Tibial nerve (tissue), 4 donors: ENCODE measurements at regions not wholly inside any gene's neighbourhood (a gene's known extent, or its start where the extent isn't known, plus 50 kb on each side); places are given as distances from the start of the nearest gene placed in this dataset.
"Not testable (repeated sequence)": the region's sequence is repeated elsewhere in the genome, so short reads cannot be mapped to it uniquely, and the experiment has no call there.

Source experiments
- DNase-seq, 2 donors: peaks; one replicate each; pipeline ENCODE4 v3.0.0-alpha.2; 2019; ENCODE audit warnings: low spot score in 2 of 2
- H3K27ac ChIP-seq, 4 donors: fragments of 200-600 bp; sonication (generic) in 3 of 4; one replicate each; pipeline ENCODE4 v1.5.1; 2017 to 2019; ENCODE audit warnings: mild to moderate bottlenecking in 1 of 4
- H3K27me3 ChIP-seq, 2 donors: fragments of 200-600 bp; sonication (generic) in 1 of 2; one replicate each; pipeline versions ENCODE4 v1.5.1 to v1.6.0; 2017 to 2019
- H3K36me3 ChIP-seq, 3 donors: fragments of 200-600 bp; sonication (generic); one replicate each; pipeline ENCODE4 v1.5.1; 2018 to 2019
- H3K4me1 ChIP-seq, 4 donors: fragments of 200-600 bp; sonication (generic) in 3 of 4; one replicate each; pipeline ENCODE4 v1.5.1; 2017 to 2019
- H3K4me3 ChIP-seq, 4 donors: fragments of 200-600 bp; sonication (generic) in 3 of 4; one replicate each; pipeline ENCODE4 v1.5.1; 2017 to 2019; ENCODE audit warnings: mild to moderate bottlenecking in 1 of 4, moderate library complexity in 1 of 4
- H3K9me3 ChIP-seq, 4 donors: fragments of 200-600 bp; sonication (generic) in 3 of 4; one replicate each; pipeline ENCODE4 v1.5.1; 2017 to 2019
- EP300 ChIP-seq, 2 donors: sonication (generic); formaldehyde crosslinking; IDR thresholded peaks; one replicate each; pipeline ENCODE4 v1.6.1; 2017; ENCODE audit warnings: antibody characterized with exemption in 2 of 2, mild to moderate bottlenecking in 1 of 2
- POLR2A ChIP-seq, 2 donors: fragments of 450-650 bp; IDR thresholded peaks; one replicate each; pipeline ENCODE4 v1.6.1; 2017; ENCODE audit warnings: antibody characterized with exemption in 2 of 2, mild to moderate bottlenecking in 2 of 2, moderate library complexity in 2 of 2
- WGBS, 2 donors: methylation state at CpG; one replicate each; pipeline ENCODE4 v1.1.5; 2018; 5-methylcytosine and 5-hydroxymethylcytosine counted together
- TF ChIP-seq, protein P1 (sequence below), 5 experiments: fragments of 200-600 bp in 3 of 5; fragments of 450-650 bp in 2 of 5; sonication (generic) in 3 of 5; IDR thresholded peaks; one replicate each; pipeline ENCODE4 v1.5.1; 2016 to 2019; ENCODE audit warnings: antibody characterized with exemption in 5 of 5, mild to moderate bottlenecking in 3 of 5, moderate library complexity in 2 of 5

DNA sequence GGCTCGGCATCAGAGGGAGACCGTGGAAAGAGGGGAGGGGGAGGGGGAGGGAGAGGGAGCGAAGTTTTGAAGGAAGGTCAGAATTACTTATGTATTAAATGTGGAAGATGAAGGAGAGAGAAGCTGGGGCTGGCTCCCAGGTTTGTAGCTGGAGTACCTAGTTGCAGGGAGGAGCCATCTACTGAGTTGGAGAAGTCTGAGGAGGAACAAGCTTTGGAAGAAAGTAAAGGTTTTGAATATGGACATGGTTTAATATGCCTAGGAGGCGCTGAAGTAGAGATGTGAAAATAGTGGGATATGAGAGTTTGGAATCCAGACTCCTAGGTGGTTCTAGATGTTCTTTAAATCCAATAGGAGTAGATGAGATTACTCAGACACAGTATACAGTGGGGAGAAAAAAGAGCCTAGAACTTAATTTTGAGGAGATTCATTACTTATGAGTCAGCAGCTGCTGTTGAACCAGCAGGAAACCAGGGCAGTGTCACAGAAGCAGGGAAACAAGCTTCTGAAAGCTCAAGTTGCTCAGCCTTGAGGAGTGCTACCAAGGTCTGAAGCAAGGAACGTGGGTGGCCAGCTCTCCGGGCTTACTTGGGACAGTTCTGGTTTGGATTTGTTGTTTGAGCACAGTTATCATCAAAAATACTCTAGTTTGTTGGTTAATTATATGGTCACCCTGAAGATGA lies 149.3 kb downstream of the UTRN start:
- whole genome bisulfite sequencing, 2 donors = 87 to 94% methylated on average over 6 of the region's 6 CpGs
- no peaks in the 10 kb centered on the region for H3K9me3 ChIP-seq
- DNase-seq = no peak
- no peak overlapping the region for H3K4me3 ChIP-seq
- peaks cover 0 to 64% (median 13%) of the 10 kb centered on the region in 3 donors for H3K36me3 ChIP-seq
- peaks cover 0 to 15% (median 3%) of the 10 kb centered on the region in 4 donors for H3K4me1 ChIP-seq
- H3K27ac ChIP-seq = peak overlapping the region in 1 of 4 donors; percentile 45
- no peaks in the 10 kb centered on the region for H3K27me3 ChIP-seq
- TF ChIP-seq POLR2A (IDR thresholded peaks at IDR 0.05) (no peak), EP300 (IDR thresholded peaks at IDR 0.05) (no peak)
- TF ChIP-seq, protein P1, sequence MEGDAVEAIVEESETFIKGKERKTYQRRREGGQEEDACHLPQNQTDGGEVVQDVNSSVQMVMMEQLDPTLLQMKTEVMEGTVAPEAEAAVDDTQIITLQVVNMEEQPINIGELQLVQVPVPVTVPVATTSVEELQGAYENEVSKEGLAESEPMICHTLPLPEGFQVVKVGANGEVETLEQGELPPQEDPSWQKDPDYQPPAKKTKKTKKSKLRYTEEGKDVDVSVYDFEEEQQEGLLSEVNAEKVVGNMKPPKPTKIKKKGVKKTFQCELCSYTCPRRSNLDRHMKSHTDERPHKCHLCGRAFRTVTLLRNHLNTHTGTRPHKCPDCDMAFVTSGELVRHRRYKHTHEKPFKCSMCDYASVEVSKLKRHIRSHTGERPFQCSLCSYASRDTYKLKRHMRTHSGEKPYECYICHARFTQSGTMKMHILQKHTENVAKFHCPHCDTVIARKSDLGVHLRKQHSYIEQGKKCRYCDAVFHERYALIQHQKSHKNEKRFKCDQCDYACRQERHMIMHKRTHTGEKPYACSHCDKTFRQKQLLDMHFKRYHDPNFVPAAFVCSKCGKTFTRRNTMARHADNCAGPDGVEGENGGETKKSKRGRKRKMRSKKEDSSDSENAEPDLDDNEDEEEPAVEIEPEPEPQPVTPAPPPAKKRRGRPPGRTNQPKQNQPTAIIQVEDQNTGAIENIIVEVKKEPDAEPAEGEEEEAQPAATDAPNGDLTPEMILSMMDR (IDR thresholded peaks at IDR 0.05) = no peak

GRCh38 chr6:144435602-144436426 lies 150.7 kb downstream of the UTRN start:
- WGBS, 2 donors = 88 to 92% methylated on average over 5 of the region's 5 CpGs
- H3K27me3 ChIP-seq = no peaks in the 10 kb centered on the region
- peak overlapping the region in 1 of 4 donors; percentile 57 for H3K27ac ChIP-seq
- H3K36me3 ChIP-seq = peaks cover 0 to 69% (median 18%) of the 10 kb centered on the region in 3 donors
- peaks cover 0 to 15% (median 3%) of the 10 kb centered on the region in 4 donors for H3K4me1 ChIP-seq
- H3K4me3 ChIP-seq = no peak overlapping the region
- no peak for DNase-seq
- no peaks in the 10 kb centered on the region for H3K9me3 ChIP-seq
- TF ChIP-seq, protein P1 (IDR thresholded peaks at IDR 0.05) = no peak
- no peak for TF ChIP-seq POLR2A (IDR thresholded peaks at IDR 0.05)
- TF ChIP-seq EP300 (IDR thresholded peaks at IDR 0.05) = no peak

- Histone ChIP-seq H3K4me1 (peaks cover 0 to 15% (median 3%) of the 10 kb centered on the region in 4 donors), H3K27me3 (no peaks in the 10 kb centered on the region), H3K27ac (no peak overlapping the region), H3K9me3 (no peaks in the 10 kb centered on the region), H3K36me3 (peaks cover 2 to 71% (median 31%) of the 10 kb centered on the region in 3 donors), H3K4me3 (no peak overlapping the region)
- 95 to 98% methylated on average over 4 of the region's 4 CpGs for whole genome bisulfite sequencing, 2 donors
- no peak for TF ChIP-seq POLR2A (IDR thresholded peaks at IDR 0.05)
- TF ChIP-seq EP300 (IDR thresholded peaks at IDR 0.05) = no peak
- TF ChIP-seq, protein P1 (IDR thresholded peaks at IDR 0.05) = no peak
- DNase-seq = no peak
These were observed 152.0 kb downstream of the UTRN start for GRCh38 chr6:144437105-144437504.

DNA sequence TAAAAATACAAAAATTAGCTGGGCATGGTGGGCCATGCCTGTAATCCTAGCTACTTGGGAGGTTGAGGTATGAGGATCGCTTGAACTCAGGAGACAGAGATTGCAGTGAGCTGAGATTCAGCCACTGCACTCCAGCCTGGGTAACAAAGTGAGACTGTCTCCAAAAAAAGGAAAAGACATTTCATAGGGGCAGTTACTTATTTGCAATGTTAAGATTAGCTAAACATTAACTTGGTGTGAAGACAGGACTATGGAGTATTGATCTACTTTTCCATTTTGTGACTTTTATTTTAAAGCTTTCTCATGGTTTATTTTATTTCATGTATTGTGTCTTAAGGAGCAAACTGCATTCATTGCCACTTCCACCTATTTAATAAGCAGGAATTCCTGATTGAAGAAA lies 153.0 kb downstream of the UTRN start:
- WGBS, 2 donors = 87 to 100% methylated on average over 1 of the region's 1 CpG
- no peak for DNase-seq
- peaks cover 0 to 15% (median 3%) of the 10 kb centered on the region in 4 donors for H3K4me1 ChIP-seq
- H3K27ac ChIP-seq = no peak overlapping the region
- no peaks in the 10 kb centered on the region for H3K9me3 ChIP-seq
- TF ChIP-seq, protein P1 (IDR thresholded peaks at IDR 0.05) = no peak
- no peak for TF ChIP-seq POLR2A (IDR thresholded peaks at IDR 0.05)
- TF ChIP-seq EP300 (IDR thresholded peaks at IDR 0.05) = no peak
- peaks cover 2 to 78% (median 32%) of the 10 kb centered on the region in 3 donors for H3K36me3 ChIP-seq
- H3K4me3 ChIP-seq = no peak overlapping the region
- H3K27me3 ChIP-seq = no peaks in the 10 kb centered on the region

DNA sequence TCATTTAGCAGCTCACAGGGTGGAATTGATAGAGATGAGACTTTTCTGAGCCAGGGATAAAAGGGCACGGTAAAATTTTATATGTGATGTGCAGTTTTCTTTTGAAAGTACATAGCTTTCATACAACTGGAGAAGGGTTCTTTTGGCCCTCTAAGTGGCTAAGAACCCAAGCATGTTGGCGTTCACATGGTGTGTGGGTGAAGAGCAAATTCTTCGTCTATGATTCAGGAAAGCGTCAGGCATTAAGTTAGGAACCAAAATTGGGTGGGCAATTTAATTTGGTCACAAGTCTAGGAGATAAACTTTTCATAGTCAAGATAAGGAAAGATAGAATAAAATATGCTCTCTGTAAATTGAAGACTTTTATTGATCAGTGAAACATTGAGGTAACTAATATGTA lies 153.9 kb downstream of the UTRN start:
- Histone ChIP-seq H3K4me1 (peaks cover 0 to 15% (median 3%) of the 10 kb centered on the region in 4 donors), H3K4me3 (no peak overlapping the region), H3K27ac (peak overlapping the region in 1 of 4 donors; percentile 57), H3K9me3 (no peaks in the 10 kb centered on the region), H3K27me3 (no peaks in the 10 kb centered on the region), H3K36me3 (peaks cover 2 to 76% (median 32%) of the 10 kb centered on the region in 3 donors)
- TF ChIP-seq EP300 (IDR thresholded peaks at IDR 0.05) = no peak
- TF ChIP-seq, protein P1 (IDR thresholded peaks at IDR 0.05) = no peak
- TF ChIP-seq POLR2A (IDR thresholded peaks at IDR 0.05) = no peak
- 70 to 81% methylated on average over 4 of the region's 4 CpGs for WGBS, 2 donors
- DNase-seq = no peak

GRCh38 chr6:144441801-144442200 lies 156.7 kb downstream of the UTRN start:
- not testable (repeated sequence) for H3K4me1 ChIP-seq, H3K27ac ChIP-seq, H3K27me3 ChIP-seq, H3K9me3 ChIP-seq, DNase-seq, H3K4me3 ChIP-seq
- 95 to 98% methylated on average over 3 of the region's 3 CpGs for WGBS, 2 donors
- H3K36me3 ChIP-seq = peaks cover 2 to 90% (median 32%) of the 10 kb centered on the region in 3 donors
